ENCODE measurements at regions not wholly inside any gene's neighbourhood (a gene's known extent, or its start where the extent isn't known, plus 50 kb on each side); places are given as distances from the start of the nearest gene placed in this dataset.

DNA sequence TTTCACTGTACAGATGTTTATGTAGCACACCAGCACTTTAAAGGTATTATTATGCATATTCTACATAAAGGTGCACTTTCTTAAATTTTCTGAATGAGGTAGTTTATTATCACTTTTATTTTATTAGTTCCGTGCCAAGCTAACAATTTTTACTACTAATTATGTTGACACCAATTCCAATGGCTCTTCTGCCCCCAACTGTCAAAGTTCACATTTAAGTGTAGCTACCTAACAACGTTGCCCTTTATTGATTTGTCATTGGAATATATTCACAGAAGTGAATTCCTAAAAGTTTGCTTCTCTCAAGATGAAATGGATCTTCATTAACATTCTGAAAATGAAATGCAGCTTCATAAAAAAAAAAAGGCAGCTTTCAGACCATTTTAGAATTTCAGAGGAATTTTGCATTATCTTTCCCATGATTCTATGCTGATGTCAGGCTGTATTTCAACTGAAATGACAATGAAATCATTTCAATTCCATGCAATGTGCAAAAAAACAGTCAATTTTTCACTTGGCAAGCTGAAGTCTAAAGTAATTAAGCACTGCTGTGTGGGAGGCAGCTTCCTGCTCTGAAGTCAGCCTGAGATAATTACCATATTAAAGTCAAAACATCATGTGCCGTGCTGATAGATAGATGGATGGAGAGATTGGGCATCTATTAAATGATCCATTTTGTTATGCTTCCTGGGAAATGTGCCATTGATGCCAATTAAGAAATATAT, 229.2 kb downstream of the TTLL7 start:
- DNase-seq, result no peak

DNA sequence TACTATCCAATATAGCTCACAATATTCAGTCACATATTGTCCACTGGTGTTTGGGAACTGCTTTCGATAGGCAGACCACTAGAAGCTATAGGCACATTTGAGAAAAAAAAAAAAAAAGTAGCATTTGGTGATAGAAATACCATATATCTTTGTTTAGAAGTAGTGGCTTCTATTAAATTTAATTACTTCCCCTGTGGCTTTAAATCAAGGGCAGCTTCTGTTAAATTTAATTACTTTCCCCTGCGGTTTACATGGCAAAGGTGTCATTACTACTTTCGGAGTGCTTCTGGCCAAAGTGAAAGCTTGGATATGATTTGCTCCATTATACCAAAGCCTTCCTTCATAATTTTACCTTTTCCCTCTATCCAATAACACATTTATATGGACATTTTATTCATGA, 229.9 kb downstream of the TTLL7 start:
- no peak for DNase-seq

DNA sequence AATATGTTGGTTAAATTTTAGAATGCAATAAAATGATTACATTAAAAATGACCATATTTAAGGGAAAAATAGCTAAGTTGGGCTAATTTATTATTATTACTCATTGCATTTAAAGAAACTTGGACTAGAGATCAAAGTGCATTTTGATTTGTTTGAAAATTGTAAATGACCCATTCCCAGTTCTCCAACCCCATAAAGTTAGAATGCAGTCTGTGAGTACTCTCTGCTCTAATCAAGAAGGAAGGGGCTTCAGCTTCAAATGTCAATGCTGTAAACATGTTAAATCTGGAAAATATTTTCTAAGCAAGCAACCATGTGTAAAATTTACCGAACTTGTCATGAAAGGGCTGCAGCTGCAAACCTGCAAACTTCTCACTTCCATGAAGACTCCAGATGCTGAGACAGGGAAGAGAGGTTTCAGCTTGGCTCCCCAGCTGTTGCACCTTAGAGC, 232.7 kb downstream of the TTLL7 start:
- no peak for DNase-seq

DNA sequence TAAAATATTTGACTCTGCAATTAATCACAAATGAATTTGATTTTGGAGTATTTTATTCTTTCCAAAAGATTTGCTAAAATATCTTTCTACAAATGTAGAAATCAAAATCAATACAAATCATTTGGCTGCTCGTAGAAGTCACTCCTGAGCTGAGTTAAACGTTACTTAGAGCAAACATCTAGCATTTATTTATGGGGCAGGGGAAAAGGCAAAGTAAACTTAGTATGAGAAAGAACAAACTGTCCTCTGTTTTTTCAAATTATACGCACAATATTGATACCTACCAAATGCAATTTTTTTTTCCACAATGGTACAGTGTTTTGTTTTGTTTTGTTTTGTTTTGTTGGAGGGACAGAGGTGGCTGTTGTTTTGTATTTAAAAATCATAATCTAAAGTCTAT, 233.8 kb downstream of the TTLL7 start:
- DNase-seq, result no peak

DNA sequence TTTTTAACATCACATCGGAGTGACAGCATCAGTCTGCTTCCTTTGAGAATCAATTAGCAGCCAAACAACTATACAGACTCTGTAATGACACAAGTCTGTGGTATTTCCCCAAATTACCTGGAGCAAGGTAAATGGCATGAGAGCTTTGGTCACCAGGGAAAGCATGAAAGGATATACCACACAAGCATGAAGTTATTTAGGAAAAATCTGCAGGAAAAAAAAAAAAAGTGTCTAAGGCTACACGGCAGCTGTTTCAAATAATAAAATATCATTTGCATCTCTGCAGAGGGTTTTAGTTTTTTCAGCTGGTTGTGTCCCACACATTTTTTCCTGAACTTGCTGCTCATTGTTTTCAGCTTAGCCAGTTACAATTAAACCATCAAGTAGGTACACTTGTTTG, 234.7 kb downstream of the TTLL7 start:
- DNase-seq, result no peak

DNA sequence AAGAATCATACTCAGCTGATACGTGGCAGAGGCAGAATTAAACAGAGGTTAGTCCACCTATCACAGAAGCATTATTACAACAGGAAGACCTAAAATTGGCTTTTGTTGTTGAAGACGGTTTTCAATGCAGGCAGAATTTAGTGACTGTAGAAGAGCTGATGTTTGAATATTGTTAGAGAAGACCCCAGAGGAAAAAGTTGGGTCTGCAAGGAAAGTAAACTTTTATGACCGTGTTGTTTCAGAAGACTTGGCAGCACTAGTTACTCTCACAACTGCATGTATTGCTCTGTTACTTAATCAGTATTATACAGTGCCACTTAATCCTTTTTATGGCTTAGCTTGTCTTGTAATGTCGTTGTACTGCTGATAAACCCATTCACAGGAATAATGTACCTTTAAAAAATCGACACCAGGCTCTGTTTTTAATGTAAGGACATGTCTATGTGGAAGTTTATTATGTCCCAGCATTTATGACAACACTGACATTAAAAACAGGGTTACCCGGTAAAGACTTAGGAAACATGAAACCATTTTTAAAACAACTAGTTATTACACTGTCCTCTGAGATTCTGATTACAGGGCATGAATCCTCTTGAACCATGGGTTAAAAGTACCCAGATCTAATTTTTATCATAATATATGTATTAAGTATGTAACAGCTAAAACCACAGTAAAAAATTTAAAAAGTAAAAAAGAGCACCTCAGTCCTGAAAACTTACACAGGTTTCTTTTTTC, 235.4 kb downstream of the TTLL7 start:
- no peak for DNase-seq

DNA sequence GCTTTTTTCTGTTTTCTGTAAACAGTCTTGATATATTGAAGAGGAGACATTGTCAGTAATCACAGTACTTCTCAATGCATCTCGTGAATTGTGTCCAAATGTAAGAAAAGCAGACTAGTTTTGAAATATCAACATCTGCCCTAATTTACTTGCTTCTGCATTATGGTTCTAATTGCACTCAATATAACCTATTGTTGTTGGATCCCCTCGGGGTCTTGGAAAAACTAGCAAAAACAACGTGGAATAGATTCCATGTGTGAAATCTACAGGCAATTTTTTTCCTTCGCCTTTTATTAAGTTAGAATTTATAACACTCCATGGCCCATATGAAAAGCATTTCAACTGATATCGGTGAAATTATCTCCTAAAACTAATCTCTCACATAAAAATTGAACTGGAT, 236.5 kb downstream of the TTLL7 start:
- DNase-seq, result no peak

DNA sequence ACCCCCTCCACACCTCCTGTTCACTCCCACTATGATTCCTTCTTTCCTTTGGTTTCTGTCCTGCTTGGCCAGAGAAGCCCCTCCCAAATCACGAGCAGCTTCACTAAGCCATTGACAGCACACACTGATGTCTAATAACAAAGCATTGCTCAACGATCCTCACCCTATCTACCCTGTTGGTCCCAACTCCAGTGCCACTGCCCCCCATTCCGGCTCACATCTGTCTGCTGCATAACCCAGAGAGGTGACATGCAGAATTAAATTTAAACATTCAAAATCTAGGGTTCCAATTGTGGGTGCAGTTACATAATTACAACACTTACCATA, 236.9 kb downstream of the TTLL7 start:
- DNase-seq, result no peak

DNA sequence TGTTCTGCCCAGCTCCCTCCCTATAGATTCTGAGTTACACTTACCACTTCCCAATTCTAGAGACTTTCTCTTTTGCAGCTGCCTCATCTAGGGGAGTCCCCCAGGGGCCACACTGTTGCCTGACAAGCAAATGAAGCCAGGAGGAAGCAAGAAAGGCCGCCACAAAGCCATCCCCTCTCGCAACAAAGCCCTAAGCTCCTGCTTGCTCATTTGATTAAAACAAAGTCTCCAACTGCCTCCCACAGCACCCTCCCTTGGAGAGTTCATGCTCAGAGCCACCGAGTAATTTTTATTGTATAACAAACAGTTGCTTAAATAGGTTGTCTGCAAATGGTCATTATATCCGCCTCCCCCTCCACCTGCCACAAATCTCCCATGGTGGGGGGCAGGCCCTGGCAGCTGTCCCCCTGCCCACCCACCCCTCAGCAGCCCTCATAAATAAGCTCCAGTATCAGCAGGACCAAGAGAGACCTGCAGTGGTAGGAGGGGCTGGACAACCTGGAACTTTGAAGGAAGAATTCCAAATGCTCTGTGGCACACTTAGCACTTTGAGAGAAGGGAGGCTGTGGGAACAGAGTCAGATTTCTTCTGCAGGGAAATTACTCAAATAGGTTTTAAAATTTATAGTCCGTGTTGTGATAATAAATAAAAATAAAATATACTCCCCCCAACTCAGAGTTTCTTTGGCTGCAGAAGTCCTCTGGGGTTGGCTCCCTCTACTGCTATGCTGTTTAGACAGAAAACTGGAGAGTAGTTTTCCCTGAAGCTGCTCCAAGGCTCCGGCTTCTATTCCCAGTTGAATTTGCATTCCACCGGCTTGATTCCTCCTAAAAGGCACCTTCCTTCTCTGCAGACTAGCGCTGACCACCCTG, 237.5 kb downstream of the TTLL7 start:
- no peak for DNase-seq

DNA sequence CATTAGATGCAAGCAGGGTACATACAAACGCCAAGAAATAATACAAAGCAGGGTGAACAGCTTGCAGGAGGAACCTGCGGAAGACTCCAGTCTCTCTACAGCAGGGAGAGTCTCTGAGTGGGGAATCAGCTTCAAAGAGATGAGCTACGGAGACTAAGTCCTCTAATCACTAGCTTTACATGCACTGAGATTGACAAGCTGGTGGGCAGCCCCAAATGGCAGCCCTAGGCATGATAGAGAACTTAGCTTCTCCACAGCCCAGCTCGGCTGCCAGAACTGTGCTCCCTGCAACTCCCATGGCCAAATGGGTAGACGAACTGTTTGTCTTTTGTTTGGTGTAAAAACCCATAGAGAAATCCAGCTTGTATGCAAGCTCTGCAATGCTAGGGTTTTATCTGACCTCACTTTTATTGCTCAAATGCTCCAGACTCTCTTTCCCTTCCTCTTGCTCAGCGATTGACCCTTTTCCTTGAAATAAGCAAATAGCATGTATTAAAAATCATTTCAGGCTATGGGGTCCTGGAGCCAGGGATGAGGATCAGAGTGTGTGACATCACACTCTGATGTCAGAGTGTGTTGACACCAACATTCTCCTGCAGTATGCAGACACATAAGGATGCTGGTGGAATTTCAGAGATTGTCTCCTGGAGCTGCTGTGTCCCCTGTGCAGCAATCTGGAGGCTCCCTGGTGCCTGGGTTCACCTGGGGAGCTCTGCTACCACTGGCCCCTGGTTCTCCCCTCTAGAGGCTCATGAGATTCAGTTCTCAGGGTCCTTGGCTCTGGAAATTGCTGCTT, 238.5 kb downstream of the TTLL7 start:
- DNase-seq, result no peak

DNA sequence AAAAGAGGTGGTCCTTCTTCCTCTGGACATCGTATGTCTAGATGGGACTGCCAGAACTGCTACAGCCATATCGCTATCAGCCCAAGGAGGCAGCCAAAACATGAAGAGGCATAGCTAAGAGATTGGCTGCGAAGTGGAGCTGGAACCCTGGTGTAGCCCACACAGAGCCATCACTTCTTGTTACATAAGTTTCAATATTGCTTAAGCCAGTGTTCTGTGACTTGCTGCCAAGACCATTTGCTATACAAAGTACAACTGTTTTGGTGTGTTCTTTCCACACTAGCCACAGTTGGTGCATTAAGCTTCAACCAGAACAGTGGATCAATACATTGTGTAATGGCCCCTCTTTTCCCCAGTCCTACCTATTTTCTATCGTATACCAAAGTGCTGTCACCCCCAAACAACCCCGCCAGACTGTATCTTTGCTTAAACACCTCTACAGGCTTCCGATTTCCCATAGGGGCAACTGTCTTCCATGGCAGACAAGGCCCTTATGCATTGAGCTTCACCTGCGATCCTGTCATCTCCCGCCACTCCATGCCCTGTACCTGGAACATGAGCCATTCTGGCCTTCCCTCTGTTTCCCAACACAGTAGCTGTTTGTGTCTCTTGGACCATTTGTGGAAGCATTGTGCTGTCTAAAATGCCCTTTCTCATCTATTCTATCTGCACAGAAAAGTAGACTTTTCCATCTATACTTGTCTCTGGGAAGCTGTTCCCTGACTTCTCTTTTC, 241.8 kb downstream of the TTLL7 start:
- no peak for DNase-seq

DNA sequence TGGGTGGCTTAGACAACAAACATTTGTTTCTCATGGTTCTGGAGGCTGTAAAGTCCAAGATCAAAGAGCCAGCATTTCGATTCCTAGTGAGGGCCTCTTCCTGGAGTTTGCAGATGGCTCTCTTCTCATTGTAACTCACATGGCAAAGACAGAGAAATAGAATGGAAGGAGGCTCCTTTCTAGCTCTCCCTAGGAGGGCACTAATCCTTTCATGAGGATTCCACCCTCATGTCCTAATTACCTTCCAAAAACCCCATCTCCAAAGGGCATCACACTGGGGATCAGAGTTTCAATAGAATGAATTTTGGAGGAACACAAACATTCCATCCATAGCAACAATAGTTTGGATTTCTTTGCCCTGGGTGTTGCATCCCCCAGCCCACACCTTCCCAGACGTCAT, 247.3 kb downstream of the TTLL7 start:
- no peak for DNase-seq

DNA sequence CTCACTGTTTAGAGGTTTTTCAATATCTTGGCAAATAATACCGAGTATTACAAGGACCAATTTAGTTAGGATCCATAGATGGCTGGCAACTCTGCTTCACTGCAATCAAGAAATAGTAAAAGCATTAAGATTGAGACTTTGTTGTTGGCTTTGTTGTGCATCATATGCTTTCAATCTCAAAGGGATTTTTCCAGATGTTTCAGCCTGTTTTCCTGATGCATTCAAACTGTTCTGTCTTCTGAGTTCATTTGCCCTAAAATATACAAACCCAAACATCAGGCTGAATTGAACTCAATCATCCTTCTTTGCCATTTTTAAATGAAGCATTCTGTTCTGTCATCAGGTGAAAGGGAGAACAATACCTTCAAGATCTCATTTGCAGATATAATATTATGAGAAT, 248.7 kb downstream of the TTLL7 start:
- DNase-seq, result no peak

DNA sequence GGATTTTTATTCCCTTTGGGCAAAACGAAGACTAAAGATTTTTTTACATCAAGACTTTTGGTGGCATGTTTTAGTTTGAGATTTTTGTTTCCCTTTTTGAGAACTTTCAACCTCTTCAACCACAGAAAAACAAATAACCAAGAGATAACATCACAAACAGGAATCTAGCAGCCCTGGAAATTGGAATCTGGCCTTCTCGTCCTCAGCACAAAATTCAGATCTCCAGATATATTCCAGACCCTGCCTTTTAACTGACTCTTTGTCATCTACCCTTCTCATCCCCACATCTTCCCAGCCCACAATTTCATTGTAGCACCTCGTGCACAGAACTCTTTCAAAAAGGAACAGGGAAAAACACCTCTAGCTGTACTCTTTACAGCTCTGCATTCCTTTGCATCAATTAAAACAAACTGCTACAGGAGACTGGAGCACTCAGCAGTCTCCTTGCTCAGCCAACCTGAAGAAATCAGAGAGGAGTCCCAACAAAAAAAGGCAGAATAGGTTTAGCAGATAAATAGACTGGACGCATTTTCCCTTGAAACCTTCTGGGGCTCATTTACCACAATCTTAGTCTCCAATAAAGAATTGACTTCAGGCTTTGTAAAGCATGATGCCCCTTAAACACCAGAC, 251.0 kb downstream of the TTLL7 start:
- DNase-seq, result no peak

DNA sequence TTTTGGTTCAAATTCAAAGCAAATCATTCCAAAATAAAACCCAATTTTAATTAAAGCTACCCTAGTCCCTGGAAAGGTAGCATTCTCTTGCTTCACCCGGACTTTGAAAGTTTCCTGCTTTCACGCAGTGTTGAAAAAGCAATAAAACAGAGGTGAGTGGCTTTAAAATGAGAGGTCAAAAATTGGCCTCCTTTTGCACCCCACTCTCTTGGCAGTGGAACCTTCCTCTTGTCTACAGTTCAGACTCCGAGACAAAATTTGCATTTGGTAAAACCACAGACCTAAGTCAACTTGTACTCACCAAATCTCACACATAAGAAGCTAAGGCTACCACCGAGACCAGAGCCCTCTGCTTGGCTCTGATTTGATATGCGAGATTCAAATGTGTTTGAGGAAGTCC, 252.7 kb downstream of the TTLL7 start:
- DNase-seq, result no peak

DNA sequence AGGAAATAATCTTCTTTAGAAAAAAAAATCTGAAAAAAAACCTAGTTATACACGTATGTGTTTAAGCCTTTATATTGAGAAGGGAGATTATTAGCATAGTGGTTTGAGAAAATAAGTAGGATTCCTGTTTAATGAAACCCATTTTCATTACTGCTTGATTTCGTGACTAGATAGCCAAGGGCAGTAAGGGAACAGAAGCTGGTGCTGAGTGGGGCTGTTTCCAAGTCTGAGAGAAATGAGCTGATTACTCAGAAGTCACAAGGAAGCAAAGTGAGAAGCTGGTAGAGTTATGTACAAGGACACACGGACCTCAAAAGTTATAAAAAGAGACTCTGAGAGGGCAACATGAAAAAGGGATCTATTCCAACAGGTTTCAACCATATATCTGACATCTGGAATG, 256.5 kb downstream of the TTLL7 start:
- DNase-seq, result no peak

DNA sequence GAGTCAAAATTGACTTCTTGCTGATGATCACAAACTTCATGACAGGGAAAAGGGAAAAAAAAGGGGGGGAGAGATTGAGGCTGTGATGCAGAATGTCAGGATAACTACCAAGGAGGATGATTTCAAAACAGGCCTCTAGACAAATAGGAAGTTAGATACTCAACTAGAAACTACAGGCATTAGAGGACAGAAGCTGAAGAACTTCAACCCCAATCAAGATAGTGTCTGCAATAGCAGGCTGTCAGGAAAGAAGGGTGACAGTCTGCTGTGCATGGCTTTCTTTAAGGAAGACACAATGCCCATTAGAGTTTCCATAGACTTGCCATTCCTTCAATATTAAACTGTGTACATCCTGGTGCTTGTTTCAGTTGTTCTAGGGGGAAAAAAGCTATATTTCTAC, 257.2 kb downstream of the TTLL7 start:
- DNase-seq, result no peak

DNA sequence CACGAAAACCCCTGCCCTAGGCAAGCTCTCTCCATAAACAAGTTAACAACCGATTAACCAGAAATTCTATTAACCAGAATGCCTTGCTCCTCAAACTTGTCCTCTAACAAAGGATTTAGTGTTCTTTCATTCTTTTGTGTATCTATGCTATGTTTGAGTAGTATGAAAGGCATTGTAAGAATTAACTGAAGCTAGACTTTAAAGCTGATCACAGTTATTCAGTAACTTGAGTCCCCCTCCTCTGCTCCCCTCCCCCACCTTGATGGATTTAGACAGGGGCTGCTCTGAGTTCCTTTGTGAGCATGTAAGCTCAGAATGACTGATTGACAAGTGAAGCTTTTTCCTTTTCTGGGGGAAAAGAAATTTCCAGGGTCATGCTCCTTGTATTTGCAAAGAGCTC, 257.6 kb downstream of the TTLL7 start:
- DNase-seq, result no peak

DNA sequence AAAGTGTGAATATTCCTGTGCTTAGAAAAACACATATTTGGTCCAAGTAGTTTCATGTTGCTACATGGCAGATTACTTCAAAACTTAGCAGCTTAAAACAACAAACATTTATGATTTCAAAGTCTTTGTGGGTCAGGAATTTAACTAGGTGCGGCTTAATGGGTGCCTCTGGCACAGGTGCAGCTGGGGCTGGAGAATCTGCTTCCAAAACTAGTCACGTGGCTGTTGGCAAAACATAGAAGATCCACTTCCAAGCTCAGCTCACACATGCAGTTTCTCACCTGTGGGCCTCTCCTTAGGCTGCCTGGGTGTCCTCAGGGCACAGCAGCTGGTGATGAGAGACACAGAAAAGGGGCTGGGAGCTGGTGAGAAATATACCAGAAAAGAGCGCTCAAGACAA, 263.4 kb downstream of the TTLL7 start:
- DNase-seq, result no peak

DNA sequence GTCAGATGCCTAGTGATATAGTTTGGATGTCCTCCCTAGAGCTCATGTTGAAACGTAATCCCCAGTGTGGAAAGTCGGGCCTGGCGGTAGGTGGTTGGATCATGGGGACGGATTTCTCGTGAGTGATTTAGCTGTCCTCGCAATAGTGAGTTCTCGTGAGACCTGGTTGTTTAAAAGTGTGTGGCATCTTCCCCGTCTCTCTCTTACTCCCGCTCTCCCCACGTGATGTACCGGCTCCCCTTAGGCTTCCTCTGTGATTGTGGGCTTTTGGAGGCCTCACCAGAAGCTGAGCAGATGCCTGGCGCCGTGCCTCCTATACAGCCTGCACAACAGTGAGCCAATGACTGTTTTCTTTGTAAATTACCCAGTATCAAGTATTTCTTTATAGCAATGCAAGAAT, 264.5 kb downstream of the TTLL7 start:
- no peak for DNase-seq

DNA sequence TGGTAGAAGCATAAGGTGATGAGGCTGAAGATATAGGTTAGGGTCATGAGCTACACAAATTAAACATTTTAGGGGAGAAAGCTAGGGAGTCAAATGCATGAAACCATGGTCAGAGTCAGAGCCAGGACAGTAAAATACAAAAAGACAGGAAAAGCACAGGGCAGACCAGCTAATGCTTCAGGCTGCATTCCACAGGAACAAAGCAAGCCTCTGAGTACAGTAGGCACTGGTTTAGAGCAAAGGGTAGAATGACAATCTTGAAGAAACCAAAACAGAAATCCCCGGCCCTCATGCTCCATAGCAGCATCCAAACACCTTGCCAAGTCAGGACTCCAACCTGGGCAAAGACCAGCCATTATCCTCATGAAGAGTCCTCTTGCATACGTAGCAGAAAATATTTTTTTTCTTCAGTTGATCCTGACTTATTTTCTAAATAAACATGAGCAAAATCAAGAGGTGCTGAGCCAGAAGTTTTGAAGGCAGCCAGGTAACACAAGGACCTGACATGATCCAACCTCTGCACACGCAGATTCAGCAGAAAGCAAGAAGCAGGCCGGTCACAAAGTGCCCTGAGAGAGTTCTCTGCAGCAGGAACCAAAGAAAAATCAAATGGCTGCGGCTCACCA, 273.1 kb downstream of the TTLL7 start:
- no peak for DNase-seq
